ENCODE measurements at regions not wholly inside any gene's neighbourhood (a gene's known extent, or its start where the extent isn't known, plus 50 kb on each side); places are given as distances from the start of the nearest gene placed in this dataset.

DNA sequence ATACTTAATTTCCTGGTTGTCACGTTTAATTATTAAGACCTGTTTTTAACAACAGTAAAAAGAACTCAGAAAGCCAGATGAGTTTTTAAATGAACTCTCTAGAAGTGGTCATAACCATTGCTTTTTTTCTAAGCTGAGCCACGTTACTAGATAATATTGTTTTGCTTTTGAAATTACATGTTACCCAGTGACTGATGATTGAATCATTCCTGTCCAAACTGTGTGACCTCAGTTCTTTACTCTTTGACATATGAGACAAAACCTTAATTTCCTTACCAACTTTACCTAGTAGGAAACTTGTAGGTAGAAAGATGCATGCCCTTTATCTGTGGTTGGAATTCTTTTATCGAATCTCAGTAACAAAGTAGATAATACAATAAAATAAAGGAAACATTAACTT, 411.7 kb downstream of the SH3GL2 start:
- Mint-ChIP-seq H3K27me3 (no peaks in the 10 kb centered on the region), H3K27ac (no peak overlapping the region), H3K36me3 (ENCODE audit: low read depth) (no peaks in the 10 kb centered on the region), H3K4me3 (no peak overlapping the region), H3K4me1 (no peaks in the 10 kb centered on the region), H3K9me3 (ENCODE audit: low read depth) (peaks cover 3% of the 10 kb centered on the region)
- intact Hi-C loops (cut with DNase I, micrococcal nuclease), result no loop called here
- CTCF ChIA-PET, result no interaction called here
- ATAC-seq (no peak), DNase-seq (no peak)
- POLR2A ChIA-PET, result no interaction called here

GRCh38 chr9:17993024-17993423, 414.2 kb downstream of the SH3GL2 start:
- Mint-ChIP-seq H3K27ac (no peak overlapping the region), H3K9me3 (ENCODE audit: low read depth) (peaks cover 3% of the 10 kb centered on the region), H3K27me3 (no peaks in the 10 kb centered on the region), H3K4me3 (no peak overlapping the region), H3K4me1 (no peaks in the 10 kb centered on the region), H3K36me3 (ENCODE audit: low read depth) (no peaks in the 10 kb centered on the region)
- CTCF ChIA-PET, result no interaction called here
- no peak for ATAC-seq
- intact Hi-C loops (cut with DNase I, micrococcal nuclease), result no loop called here
- no peak for DNase-seq
- POLR2A ChIA-PET, result no interaction called here

- Mint-ChIP-seq H3K27me3 (no peaks in the 10 kb centered on the region), H3K4me3 (no peak overlapping the region), H3K4me1 (no peaks in the 10 kb centered on the region), H3K36me3 (ENCODE audit: low read depth) (no peaks in the 10 kb centered on the region), H3K9me3 (ENCODE audit: low read depth) (peaks cover 3% of the 10 kb centered on the region), H3K27ac (no peak overlapping the region)
- no peak for DNase-seq
- CTCF ChIA-PET, result interaction anchor here (0.6 to 0.7 kb wide), 2 partner anchors 25 to 445 kb away, joined by 3 read pairs; no protein-coding TSS in a partner anchor
- POLR2A ChIA-PET, result no interaction called here
- intact Hi-C loops (cut with DNase I, micrococcal nuclease), result no loop called here
- no peak for ATAC-seq
These were observed 416.0 kb downstream of the SH3GL2 start for GRCh38 chr9:17994695-17995425.

- intact Hi-C loops (cut with DNase I, micrococcal nuclease), result no loop called here
- no peak overlapping the region for H3K4me3 Mint-ChIP-seq
- ChIA-PET CTCF (no interaction called here), POLR2A (no interaction called here)
- DNase-seq (no peak), ATAC-seq (no peak)
- H3K4me1 Mint-ChIP-seq, result no peaks in the 10 kb centered on the region
- no peak overlapping the region for H3K27ac Mint-ChIP-seq
- no peaks in the 10 kb centered on the region for H3K27me3 Mint-ChIP-seq
- H3K36me3 Mint-ChIP-seq (ENCODE audit: low read depth), result no peaks in the 10 kb centered on the region
- no peaks in the 10 kb centered on the region for H3K9me3 Mint-ChIP-seq (ENCODE audit: low read depth)
These were observed 417.9 kb downstream of the SH3GL2 start for GRCh38 chr9:17996728-17997127.

- Mint-ChIP-seq H3K4me3 (no peak overlapping the region), H3K27ac (no peak overlapping the region), H3K36me3 (ENCODE audit: low read depth) (no peaks in the 10 kb centered on the region), H3K9me3 (ENCODE audit: low read depth) (no peaks in the 10 kb centered on the region), H3K4me1 (no peaks in the 10 kb centered on the region), H3K27me3 (no peaks in the 10 kb centered on the region)
- ChIA-PET POLR2A (no interaction called here), CTCF (no interaction called here)
- no peak for ATAC-seq
- intact Hi-C loops (cut with DNase I, micrococcal nuclease), result no loop called here
- DNase-seq, result no peak
These were observed 424.0 kb downstream of the SH3GL2 start for GRCh38 chr9:18002718-18003438.

DNA sequence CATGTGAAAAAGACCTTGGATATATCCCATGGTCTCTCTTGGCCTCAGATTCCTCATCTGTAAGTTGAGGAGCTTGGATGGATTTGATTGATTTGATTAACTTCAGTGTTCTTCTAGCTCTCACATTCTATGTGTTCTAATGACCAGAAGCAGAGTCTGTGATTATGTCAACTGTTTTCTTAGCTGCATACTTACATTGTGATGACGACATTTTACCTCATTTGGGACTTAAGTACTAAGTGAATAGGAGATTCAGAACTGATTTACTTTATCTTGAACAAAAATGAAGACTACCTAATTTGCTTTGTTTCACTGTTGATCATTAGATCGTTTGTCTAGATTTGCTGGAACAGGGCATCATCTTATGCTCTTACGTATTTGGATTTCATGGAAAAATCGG, 427.7 kb downstream of the SH3GL2 start:
- no peaks in the 10 kb centered on the region for H3K4me1 Mint-ChIP-seq
- ATAC-seq, result no peak
- H3K27ac Mint-ChIP-seq, result no peak overlapping the region
- DNase-seq, result no peak
- no peaks in the 10 kb centered on the region for H3K36me3 Mint-ChIP-seq (ENCODE audit: low read depth)
- no peak overlapping the region for H3K4me3 Mint-ChIP-seq
- H3K27me3 Mint-ChIP-seq, result no peaks in the 10 kb centered on the region
- no peaks in the 10 kb centered on the region for H3K9me3 Mint-ChIP-seq (ENCODE audit: low read depth)
- intact Hi-C loops (cut with DNase I, micrococcal nuclease), result no loop called here
- ChIA-PET POLR2A (no interaction called here), CTCF (interaction anchor here (0.6 kb wide), 1 partner anchor 209 kb away, joined by 3 read pairs; no protein-coding TSS in a partner anchor)

- POLR2A ChIA-PET, result no interaction called here
- Mint-ChIP-seq H3K27ac (no peak overlapping the region), H3K4me1 (no peaks in the 10 kb centered on the region), H3K36me3 (ENCODE audit: low read depth) (no peaks in the 10 kb centered on the region), H3K9me3 (ENCODE audit: low read depth) (no peaks in the 10 kb centered on the region), H3K4me3 (no peak overlapping the region), H3K27me3 (no peaks in the 10 kb centered on the region)
- CTCF ChIA-PET, result no interaction called here
- ATAC-seq (no peak), DNase-seq (no peak)
- intact Hi-C loops (cut with DNase I, micrococcal nuclease), result no loop called here
These were observed 428.8 kb downstream of the SH3GL2 start for GRCh38 chr9:18007621-18008020.

DNA sequence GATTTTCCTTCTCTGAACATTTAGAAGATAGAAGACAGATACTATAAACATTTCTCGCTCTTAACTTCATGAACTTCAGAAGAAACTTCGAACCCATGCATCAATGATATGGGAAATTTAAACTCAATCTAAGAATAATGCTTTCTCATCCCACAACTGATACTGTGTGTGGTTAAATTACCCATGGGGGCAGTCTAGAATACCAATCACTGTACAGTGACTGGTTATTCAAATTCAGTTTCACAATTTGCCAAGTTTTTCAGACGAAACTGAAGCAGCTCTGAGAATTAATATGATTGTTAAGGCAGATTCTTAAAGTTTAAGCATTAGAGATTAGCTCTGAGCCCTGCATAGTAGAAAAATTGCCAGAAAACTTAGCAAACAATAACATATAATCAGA, 431.0 kb downstream of the SH3GL2 start:
- intact Hi-C loops (cut with DNase I, micrococcal nuclease), result no loop called here
- POLR2A ChIA-PET, result no interaction called here
- Mint-ChIP-seq H3K9me3 (ENCODE audit: low read depth) (no peaks in the 10 kb centered on the region), H3K36me3 (ENCODE audit: low read depth) (no peaks in the 10 kb centered on the region), H3K4me1 (no peaks in the 10 kb centered on the region), H3K4me3 (no peak overlapping the region), H3K27ac (no peak overlapping the region), H3K27me3 (no peaks in the 10 kb centered on the region)
- no peak for DNase-seq
- no peak for ATAC-seq
- CTCF ChIA-PET, result no interaction called here

- ChIA-PET CTCF (no interaction called here), POLR2A (no interaction called here)
- Mint-ChIP-seq H3K27me3 (no peaks in the 10 kb centered on the region), H3K4me1 (no peaks in the 10 kb centered on the region), H3K27ac (no peak overlapping the region), H3K4me3 (no peak overlapping the region), H3K9me3 (ENCODE audit: low read depth) (no peaks in the 10 kb centered on the region), H3K36me3 (ENCODE audit: low read depth) (no peaks in the 10 kb centered on the region)
- DNase-seq, result no peak
- no peak for ATAC-seq
- intact Hi-C loops (cut with DNase I, micrococcal nuclease), result no loop called here
These were observed 431.6 kb downstream of the SH3GL2 start for GRCh38 chr9:18010492-18010891.

DNA sequence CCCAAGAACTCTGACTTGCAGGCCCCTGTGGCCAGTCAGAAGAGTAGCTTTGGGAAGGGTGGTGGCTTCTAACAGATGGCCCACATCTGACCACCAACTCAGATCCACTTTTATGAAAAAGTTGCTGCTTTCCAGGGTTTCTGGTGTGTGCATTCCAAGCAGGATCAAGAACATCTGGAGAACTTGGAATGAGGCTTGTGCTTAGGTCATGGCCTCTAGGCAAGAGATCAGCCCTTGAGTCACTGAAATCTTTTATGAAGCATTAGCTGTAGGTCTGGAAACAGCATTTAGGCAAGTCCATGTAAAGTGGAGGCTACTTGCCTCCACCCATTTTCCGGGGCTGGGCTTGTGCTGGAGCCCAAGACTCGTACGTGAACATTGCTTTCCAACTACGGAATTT, 433.3 kb downstream of the SH3GL2 start:
- ATAC-seq (no peak), DNase-seq (no peak)
- Mint-ChIP-seq H3K27ac (no peak overlapping the region), H3K27me3 (no peaks in the 10 kb centered on the region), H3K4me3 (no peak overlapping the region), H3K9me3 (ENCODE audit: low read depth) (no peaks in the 10 kb centered on the region), H3K36me3 (ENCODE audit: low read depth) (no peaks in the 10 kb centered on the region), H3K4me1 (no peaks in the 10 kb centered on the region)
- POLR2A ChIA-PET, result no interaction called here
- intact Hi-C loops (cut with DNase I, micrococcal nuclease), result no loop called here
- CTCF ChIA-PET, result no interaction called here

- no peaks in the 10 kb centered on the region for H3K36me3 Mint-ChIP-seq (ENCODE audit: low read depth)
- H3K4me3 Mint-ChIP-seq, result no peak overlapping the region
- no peak for DNase-seq
- no peak for ATAC-seq
- H3K27ac Mint-ChIP-seq, result no peak overlapping the region
- H3K4me1 Mint-ChIP-seq, result no peaks in the 10 kb centered on the region
- ChIA-PET POLR2A (no interaction called here), CTCF (no interaction called here)
- intact Hi-C loops (cut with DNase I, micrococcal nuclease), result no loop called here
- peaks cover 6% of the 10 kb centered on the region for H3K9me3 Mint-ChIP-seq (ENCODE audit: low read depth)
- H3K27me3 Mint-ChIP-seq, result no peaks in the 10 kb centered on the region
These were observed 435.7 kb downstream of the SH3GL2 start for GRCh38 chr9:18014556-18014955.

DNA sequence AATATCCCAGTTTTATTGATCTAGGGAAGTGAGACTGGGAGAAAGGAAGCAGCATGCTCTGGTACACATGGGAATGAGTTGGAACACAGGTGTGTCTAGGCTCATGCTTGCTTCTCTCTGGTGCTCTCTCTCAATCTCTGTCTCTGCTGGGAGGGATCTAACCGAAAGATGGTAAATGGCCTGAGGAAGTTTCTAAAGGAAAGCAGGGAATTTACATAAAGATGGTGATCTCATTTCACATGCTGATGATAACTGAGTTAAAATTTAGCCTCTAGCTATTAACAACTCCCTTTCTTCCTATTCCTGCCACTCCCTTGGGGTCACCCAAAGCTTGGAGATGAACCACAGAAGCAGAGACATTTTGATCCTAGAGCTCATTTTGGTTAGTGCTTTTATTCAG, 436.2 kb downstream of the SH3GL2 start:
- Mint-ChIP-seq H3K9me3 (ENCODE audit: low read depth) (peaks cover 6% of the 10 kb centered on the region), H3K36me3 (ENCODE audit: low read depth) (no peaks in the 10 kb centered on the region), H3K4me3 (no peak overlapping the region), H3K27ac (no peak overlapping the region), H3K4me1 (no peaks in the 10 kb centered on the region), H3K27me3 (no peaks in the 10 kb centered on the region)
- intact Hi-C loops (cut with DNase I, micrococcal nuclease), result no loop called here
- ChIA-PET CTCF (no interaction called here), POLR2A (no interaction called here)
- DNase-seq, result no peak
- no peak for ATAC-seq
